Right atrium auricular region (tissue), 2 donors: ENCODE measurements at regions not wholly inside any gene's neighbourhood (a gene's known extent, or its start where the extent isn't known, plus 50 kb on each side); places are given as distances from the start of the nearest gene placed in this dataset.
"Not testable (repeated sequence)": the region's sequence is repeated elsewhere in the genome, so short reads cannot be mapped to it uniquely, and the experiment has no call there.

Source experiments
- DNase-seq: peaks from one replicate; pipeline ENCODE4 v3.0.0-alpha.2; 2019; ENCODE audit warnings: low spot score
- H3K27ac ChIP-seq, 2 donors: fragments of 200-600 bp; sonication (generic); 1 replicate in 1 of 2; 2 replicates in 1 of 2; pipeline ENCODE4 v1.5.1; 2016 to 2019
- H3K27me3 ChIP-seq, 2 donors: fragments of 200-600 bp; sonication (generic); one replicate each; pipeline versions ENCODE4 v1.5.1 to v1.6.0; 2017 to 2019
- H3K36me3 ChIP-seq: fragments of 200-600 bp; sonication (generic); one replicate; pipeline ENCODE4 v1.5.1; 2016
- H3K4me1 ChIP-seq, 2 donors: fragments of 200-600 bp; sonication (generic); one replicate each; pipeline versions ENCODE4 v1.5.1 to v1.6.0; 2017 to 2019
- H3K4me3 ChIP-seq, 2 donors: fragments of 200-600 bp; sonication (generic); 1 replicate in 1 of 2; 2 replicates in 1 of 2; pipeline ENCODE4 v1.5.1; 2017 to 2019; ENCODE audit warnings: mild to moderate bottlenecking in 1 of 2, moderate library complexity in 1 of 2
- H3K9me3 ChIP-seq, 2 donors: fragments of 200-600 bp; sonication (generic); one replicate each; pipeline ENCODE4 v1.5.1; 2019
- CTCF ChIP-seq, 2 donors: fragments of 200-600 bp; sonication (generic); IDR thresholded peaks; one replicate each; pipeline ENCODE4 v1.5.1; 2019; ENCODE audit warnings: antibody characterized with exemption in 2 of 2

DNA sequence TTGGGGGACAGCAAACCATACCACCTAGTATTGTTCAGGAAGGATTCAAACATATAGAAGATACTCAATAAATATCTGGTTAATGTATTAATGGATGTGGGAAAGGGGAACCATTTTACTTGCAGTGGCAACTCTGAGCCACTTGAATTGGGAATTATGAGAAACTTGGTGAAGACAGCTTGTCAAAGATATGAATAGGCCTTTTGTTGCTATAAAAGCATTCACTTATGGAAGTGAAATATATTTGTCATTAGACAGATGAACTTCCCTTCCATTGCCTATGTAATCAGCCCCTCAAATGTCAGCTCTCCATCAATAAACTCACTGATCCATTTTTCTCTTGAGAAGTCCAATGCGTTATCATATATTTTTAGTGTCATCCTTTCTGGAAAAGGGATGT, 56.1 kb downstream of the GPR85 start:
- Histone ChIP-seq H3K4me1 (no peaks in the 10 kb centered on the region), H3K27me3 (no peaks in the 10 kb centered on the region), H3K9me3 (no peaks in the 10 kb centered on the region), H3K36me3 (no peaks in the 10 kb centered on the region), H3K4me3 (no peak overlapping the region), H3K27ac (no peak overlapping the region)
- DNase-seq, result no peak
- TF ChIP-seq CTCF (IDR thresholded peaks at IDR 0.05), result no peak

GRCh38 chr7:113026941-113027340, 59.7 kb downstream of the GPR85 start:
- DNase-seq, result no peak
- H3K4me3 ChIP-seq, result no peak overlapping the region
- H3K4me1 ChIP-seq, result no peaks in the 10 kb centered on the region
- no peak for TF ChIP-seq CTCF (IDR thresholded peaks at IDR 0.05)
- no peaks in the 10 kb centered on the region for H3K27me3 ChIP-seq
- H3K9me3 ChIP-seq, result peaks cover 0 to 8% of the 10 kb centered on the region in 2 donors
- no peaks in the 10 kb centered on the region for H3K36me3 ChIP-seq
- H3K27ac ChIP-seq, result no peak overlapping the region

DNA sequence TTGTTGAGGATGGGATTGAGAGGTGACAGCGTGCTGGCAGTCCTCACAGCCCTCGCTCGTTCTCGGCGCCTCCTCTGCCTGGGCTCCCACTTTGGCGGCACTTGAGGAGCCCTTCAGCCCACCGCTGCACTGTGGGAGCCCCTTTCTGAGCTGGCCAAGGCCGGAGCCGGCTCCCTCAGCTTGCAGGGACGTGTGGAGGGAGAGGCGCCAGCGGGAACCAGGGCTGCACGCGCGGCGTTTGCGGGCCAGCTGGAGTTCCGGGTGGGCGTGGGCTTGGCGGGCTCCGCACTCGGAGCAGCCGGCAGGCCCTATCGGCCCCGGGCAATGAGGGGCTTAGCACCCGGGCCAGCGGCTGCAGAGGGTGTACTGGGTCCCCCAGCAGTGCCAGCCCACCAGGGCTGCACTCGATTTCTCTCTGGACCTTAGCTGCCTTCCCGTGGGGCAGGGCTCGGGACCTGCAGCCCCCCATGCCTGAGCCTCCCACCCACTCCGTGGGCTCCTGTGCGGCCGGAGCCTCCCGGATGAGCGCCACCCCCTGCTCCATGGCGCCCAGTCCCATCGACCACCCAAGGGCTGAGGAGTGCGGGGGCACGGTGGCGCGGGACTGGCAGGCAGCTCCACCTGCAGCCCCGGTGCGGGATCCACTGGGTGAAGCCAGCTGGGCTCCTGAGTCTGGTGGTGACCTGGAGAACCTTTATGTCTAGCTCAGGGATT, 69.3 kb downstream of the GPR85 start:
- not testable (repeated sequence) for DNase-seq, H3K27ac ChIP-seq, H3K27me3 ChIP-seq, H3K36me3 ChIP-seq, H3K9me3 ChIP-seq, H3K4me3 ChIP-seq, H3K4me1 ChIP-seq

DNA sequence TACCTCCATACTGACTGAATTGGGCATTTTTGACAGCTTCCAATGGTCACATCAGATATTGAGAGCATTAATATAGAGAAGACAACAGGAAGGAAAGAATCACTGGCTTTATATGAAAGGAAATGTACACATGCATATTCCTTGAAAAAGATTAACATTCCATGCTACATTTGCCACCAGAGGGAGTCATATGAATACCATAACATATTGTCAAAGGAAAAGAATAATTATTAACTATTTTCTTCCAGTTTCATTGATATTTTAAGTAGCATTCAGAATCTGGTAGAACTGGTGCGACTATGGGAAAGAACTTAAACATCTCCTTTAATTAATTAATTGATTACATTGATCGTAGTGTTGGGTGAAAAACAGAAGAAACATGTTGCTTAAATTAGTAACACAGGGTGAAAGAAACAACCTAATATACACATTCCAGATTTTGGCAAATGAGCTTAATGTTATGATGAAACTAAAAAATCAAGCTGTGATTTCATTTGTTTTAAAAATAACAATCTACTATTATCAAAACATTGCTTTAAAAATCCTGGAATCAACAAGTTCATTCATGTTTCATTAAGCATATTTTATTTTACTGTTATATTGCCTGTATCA, 71.5 kb downstream of the GPR85 start:
- no peaks in the 10 kb centered on the region for H3K4me1 ChIP-seq
- no peaks in the 10 kb centered on the region for H3K27me3 ChIP-seq
- H3K9me3 ChIP-seq, result peaks cover 0 to 4% of the 10 kb centered on the region in 2 donors
- H3K36me3 ChIP-seq, result no peaks in the 10 kb centered on the region
- peak in 1 of 2 donors; percentile 58 for TF ChIP-seq CTCF (IDR thresholded peaks at IDR 0.05)
- DNase-seq, result no peak
- H3K4me3 ChIP-seq, result no peak overlapping the region
- no peak overlapping the region for H3K27ac ChIP-seq

DNA sequence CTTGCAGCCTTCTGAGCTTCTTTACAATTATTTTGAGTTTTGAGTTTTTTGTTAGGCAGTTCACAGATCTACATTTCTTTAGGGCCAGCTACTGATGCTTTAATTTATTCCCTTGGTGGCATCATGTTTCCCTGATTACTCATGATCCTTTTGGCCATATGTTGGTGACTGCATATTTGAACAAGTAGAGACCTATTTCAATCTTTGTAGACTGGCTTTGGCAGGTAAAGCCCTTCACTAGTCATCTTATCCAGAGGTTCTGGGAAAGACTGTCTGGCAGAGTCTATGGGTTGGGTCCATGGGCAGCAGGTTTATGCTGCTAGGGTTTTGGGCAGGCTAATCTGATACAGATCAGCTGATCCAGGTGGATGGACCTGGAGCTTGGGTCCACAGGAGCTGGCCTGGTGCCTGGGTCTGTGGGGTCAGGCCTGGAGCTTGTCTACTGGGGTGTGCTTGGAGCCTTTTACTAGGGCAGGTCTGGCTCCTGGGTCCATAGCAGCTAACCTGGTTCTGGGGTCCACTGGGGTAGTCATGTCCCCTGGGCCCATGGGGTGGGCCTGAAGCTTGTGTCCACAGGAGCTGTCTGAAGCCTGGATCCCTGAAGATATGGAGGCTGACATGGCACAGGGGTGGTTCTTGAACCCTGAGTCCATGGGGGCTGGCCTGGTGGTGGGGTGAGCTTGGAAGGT, 72.7 kb downstream of the GPR85 start:
- H3K4me3 ChIP-seq, result no peak overlapping the region
- H3K27ac ChIP-seq, result no peak overlapping the region
- no peak for DNase-seq
- H3K4me1 ChIP-seq, result no peaks in the 10 kb centered on the region
- H3K27me3 ChIP-seq, result no peaks in the 10 kb centered on the region
- H3K9me3 ChIP-seq, result peaks cover 0 to 4% of the 10 kb centered on the region in 2 donors
- H3K36me3 ChIP-seq, result no peaks in the 10 kb centered on the region
- no peak for TF ChIP-seq CTCF (IDR thresholded peaks at IDR 0.05)

DNA sequence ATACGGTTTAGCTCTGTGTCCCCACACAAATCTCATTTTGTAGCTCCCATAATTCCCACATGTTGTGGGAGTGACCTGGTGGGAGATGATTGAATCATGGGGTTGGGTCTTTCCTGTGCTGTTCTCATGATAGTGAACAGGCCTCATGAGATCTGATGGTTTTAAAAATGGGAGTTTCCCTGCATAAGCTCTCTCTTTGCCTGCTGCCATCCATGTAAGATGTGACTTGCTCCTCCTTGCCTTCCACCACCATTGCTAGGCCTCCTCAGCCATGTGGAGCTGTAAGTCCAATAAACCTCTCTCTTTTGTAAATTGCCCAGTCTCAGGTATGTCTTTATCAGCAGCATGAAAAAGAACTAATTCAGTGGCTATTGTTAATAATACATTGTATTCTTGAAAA, 73.8 kb downstream of the GPR85 start:
- not testable (repeated sequence) for H3K27me3 ChIP-seq, H3K4me3 ChIP-seq, H3K4me1 ChIP-seq, H3K27ac ChIP-seq, H3K9me3 ChIP-seq, H3K36me3 ChIP-seq, DNase-seq
